HG02610 (cell line): ENCODE measurements at regions not wholly inside any gene's neighbourhood (a gene's known extent, or its start where the extent isn't known, plus 50 kb on each side); places are given as distances from the start of the nearest gene placed in this dataset.

Source experiments
- ATAC-seq: cut with Tn5 transposase; IDR thresholded peaks from one replicate; pipeline ENCODE4 v1.9.1; 2021; ENCODE audit warnings: mild to moderate bottlenecking, moderate library complexity; ENCODE audit not compliant: unreplicated experiment

DNA sequence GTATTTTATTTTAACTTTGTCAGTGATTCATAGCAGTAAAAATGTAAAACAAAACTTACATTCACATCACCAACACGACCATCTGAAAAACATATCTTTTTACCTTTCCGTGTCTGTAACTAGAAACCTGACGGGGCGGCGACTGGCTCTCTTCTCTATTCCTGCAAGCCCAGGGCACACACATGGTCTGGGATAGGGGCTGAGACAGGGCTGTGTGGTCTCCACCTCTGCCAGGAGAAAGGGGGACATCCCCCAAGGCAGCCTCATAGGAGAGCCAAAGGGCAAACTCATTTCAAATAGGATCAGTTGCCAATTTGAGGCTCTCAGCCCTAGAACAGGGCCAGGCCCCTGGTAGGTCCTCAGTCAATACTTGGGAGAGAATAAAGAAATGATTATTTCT lies 359.4 kb downstream of the TCERG1L start:
- ATAC-seq: no peak

DNA sequence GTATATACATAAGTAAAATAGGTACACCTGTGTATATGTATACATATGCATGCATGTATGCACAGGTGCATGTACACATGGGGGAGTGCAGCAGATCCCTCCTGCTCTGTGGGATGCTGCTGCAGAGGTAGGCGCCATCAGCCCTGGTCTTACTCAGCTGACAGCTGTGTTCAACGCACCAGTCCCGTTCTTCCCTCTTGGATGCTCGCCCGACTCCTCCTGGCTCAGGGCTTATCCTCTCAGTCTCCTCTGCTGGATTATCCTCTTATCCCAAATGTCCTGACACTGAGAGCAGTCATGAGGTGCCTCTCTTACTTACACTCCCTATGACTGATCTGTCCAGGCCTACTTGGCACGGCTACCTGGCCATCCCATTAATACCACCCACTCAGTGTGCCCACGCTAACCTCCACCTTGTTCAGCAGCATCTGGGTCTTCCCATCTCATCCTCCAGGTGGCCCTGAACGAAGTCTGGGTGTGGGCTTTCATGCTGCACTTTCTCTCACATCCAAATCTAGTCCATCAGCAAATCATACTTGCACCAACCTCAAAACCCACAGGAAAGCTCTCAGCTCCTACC lies 357.1 kb downstream of the TCERG1L start:
- ATAC-seq: no peak

GRCh38 chr10:130956251-130956650 lies 355.3 kb downstream of the TCERG1L start:
- no peak for ATAC-seq

DNA sequence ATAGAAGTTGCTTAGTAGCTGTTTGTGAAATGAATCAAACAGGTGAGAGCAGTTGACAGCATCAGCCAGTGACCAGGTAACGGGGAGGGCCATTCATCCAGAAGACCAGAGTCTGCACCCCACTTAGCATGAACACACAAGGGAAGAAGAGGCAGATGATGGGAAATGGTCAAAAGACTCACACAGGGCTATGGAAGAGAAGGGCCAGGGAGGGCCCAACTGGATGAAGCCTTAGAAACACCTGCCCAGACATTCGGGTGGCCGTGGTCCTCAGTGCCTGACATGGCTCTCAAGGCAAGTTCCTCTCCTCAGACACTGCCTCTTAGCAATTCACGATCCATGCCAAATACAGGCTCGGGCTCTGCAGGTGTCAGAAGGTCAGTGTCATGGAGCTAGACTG lies 354.1 kb downstream of the TCERG1L start:
- ATAC-seq: no peak

DNA sequence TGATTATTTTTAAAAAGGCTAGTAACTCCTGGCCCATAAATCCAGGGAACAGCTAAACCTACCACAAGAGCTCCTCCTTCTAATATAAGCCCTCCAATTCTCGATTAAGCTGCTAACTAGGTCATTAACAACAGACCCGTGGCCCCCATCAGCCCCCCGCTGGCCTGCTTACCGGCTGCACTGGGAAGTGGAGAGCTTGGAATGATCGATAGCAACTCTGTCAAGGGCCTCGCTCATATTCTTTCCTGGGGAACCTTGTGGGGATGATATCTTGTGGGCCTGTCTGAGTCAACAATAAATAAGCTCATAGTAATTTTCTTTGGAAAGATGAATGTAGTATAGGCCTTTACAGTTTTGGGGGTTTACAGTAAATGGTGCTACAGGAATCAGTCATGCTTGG lies 353.5 kb downstream of the TCERG1L start:
- ATAC-seq: no peak

DNA sequence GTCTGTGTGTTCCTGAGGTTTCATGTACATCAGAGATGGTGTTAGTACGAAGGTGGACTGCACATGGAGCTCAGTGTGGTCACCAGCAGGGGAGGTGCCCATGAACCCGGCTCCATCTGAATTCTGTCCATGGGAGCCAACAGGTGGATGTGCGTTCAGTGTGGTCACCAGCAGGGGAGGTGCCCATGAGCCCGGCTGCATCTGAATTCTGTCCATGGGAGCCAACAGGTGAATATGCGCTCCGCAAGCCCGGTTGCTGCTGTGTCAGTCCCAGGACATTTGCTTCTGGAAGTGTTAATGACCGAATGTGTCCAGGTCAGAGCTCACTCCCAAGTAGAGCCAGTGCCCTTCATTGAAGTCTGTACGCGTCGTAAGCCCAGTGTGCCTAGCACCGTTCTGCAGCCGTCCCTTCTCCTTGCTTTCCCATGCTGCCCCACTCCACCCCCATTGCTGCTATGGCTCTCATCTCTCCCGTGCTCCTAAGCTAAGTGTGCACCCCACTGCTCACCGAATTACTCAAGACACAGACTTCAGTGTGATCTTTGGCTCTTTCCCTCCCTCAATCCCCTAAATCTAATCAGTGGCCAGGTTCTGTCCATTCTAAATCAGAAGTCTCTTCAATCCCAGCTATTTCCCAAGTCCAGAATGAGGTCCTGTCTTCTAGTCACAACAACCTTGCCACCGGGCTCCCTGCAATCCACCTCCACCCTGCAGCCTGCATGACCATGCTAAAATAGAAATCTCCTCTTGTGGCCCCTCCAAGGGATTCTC lies 352.4 kb downstream of the TCERG1L start:
- ATAC-seq: no peak

GRCh38 chr10:130959752-130960195 lies 351.7 kb downstream of the TCERG1L start:
- no peak for ATAC-seq

- ATAC-seq: no peak
These were observed 351.0 kb downstream of the TCERG1L start for GRCh38 chr10:130960531-130960930.

GRCh38 chr10:130961506-130962239 lies 349.8 kb downstream of the TCERG1L start:
- ATAC-seq: no peak

GRCh38 chr10:130962240-130963051 lies 349.1 kb downstream of the TCERG1L start:
- no peak for ATAC-seq

- no peak for ATAC-seq
These were observed 348.5 kb downstream of the TCERG1L start for GRCh38 chr10:130963052-130963393.

DNA sequence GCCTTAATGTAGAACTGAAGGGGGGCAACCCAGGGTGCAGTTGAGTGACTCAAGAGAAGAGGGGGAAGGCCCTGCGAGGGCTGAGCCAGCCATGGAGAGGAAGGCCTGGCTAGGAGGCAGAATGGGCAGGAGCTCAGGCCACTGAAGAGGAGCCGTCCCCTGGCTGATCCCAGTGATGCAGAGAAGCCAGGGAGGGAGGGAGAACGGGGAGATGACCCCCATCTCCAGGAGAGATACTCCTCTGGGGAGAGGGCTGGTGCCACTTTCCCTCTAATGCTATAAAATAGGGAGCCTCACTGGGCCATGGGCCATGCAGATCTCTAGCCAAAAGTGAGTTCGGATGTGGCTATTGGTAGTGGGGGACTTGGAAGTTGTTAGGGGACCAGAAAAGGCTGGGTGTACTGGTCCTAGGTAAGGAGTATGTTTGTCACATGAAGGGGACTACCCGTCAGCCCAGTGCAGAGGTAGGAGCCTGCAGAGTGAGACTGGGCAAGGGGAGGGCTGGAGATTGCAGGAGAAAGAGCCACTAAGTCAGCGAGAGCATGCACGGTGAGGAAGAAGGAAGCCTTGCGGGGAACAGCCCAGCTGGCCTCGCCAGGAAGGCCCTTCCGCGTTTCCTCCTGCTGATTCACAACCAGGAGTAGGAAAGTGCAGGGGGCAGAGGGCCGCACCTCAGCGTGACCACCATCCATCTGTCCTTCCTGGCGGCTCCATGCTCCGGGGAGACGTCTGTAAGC lies 347.6 kb downstream of the TCERG1L start:
- no peak for ATAC-seq

DNA sequence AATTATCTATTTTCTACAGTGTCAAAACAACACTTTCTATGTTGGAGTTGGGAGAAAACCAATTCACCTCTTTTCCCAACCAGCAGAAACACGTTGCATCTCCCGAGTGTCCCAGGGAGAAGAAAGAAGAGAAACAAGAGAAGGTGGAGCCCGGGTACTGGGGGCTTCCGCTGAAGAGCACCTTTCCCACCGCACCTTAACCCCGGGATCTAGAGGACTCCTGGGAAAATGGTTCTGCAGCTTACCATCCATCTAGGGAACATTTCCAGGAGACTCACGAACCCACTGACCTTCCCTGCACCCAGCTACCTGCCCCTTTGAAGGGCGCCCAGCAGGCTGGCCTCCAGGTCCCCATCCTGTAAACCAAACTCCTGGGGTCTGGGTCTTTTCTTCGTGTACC lies 346.8 kb downstream of the TCERG1L start:
- ATAC-seq: no peak

DNA sequence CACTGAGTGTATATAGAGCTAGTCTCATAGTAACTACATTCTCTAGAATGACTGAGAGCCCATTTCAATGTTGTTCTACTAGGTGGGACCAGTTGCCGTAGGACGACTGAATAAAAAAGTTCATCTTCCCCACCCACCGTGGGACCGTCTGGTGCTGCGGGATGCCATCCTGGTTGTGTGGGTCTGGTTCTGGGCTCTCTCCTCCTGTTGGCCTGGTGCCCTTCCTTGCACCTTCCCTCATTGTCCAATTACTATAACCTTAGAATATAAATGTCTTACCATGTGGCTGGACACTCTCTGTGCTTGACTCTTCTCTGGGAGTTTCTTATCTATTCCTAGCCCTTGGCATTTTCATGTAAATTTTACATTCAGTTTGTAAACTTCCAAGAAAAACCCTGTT lies 344.4 kb downstream of the TCERG1L start:
- ATAC-seq: no peak

GRCh38 chr10:130967784-130968183 lies 343.7 kb downstream of the TCERG1L start:
- no peak for ATAC-seq

GRCh38 chr10:130968511-130968910 lies 343.0 kb downstream of the TCERG1L start:
- ATAC-seq: no peak

DNA sequence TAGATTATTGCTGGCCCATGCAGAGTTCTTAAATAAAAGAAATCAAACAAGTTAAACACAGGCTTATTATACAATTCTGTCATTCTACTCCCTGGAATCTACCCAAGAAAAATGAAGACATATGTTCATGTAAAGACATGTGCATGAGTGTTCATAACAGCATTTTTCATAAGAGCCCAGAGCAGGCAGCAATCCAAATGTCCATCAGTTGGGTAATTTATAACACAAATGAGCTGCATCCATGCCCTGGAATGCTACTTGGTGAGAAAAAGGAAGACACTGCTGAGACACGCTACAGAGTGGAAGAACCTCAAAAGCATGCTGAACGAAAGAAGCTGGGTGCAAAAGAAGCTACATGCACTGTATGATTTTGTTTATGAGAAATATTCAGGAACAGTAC lies 342.6 kb downstream of the TCERG1L start:
- ATAC-seq: no peak

DNA sequence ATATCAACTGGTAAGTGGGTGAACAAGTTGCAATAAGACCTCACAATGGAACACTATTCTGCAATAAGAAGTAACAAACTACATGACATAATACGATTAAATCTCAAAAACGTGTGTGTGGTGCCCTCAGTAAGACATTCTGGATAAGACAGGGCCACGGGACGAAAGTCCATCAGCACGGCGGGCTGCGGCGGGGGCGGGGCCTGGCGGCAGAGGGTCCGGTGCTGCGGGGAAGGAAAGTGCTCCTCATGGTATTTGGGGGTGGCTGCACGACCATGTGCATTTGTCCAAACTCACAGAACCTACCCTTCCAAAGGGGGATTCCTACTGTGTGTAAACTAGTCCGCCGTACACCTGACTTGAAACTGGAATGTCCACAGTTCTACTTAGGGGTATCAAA lies 341.8 kb downstream of the TCERG1L start:
- no peak for ATAC-seq

DNA sequence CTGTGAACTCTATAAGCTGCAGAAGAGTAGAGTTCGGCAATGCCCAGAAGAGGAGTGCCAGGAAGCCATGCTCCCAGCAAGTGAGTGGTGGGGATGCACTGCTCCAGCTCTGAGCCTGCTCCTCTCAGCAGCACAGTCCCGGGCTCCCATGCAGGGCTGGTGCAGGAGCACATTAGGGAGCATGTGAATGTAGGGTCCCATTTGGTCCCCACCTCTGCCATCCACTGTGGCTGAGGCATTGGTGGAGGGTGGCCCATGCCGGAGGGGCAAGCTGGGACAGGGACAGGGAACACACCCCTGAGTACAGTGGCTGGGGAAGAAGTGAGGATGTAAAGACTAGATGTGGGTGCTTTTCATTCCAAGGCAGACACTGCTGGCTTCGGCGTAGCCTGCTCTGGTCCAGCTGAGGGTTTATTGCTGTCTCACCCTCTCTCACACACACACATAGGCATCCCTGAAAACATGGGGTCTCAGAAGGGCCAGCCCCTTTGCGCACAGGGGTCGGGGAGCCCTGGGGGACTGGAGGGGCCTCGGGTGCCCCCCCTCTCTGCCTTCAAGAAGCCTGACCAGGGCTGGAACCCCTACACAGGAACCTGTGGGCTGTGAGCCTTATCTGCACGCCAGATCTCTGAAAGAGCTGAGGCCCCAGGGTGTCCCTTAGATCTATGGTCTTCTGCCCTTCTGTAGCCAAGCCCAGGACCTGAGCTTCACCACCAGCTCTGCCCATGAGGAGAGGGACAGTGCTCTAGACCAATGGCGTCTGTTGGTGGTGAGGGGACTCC lies 341.0 kb downstream of the TCERG1L start:
- no peak for ATAC-seq

DNA sequence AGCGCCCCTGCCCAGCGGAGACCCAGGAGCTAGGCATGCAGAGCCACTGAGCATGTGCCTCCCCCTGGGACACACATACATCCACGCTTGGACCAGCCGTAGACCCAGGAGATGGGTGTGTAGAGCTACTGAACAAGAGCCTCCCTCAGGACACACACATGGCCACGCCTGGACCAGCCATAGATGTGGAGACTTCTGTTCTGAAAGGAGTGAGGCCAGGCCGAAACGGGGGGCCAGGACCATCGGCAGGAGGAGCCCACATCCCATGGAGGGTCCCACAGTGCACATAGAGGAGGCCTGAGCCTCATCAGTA lies 340.4 kb downstream of the TCERG1L start:
- no peak for ATAC-seq
